Spleen (tissue), 11 donors: ENCODE measurements at regions not wholly inside any gene's neighbourhood (a gene's known extent, or its start where the extent isn't known, plus 50 kb on each side); places are given as distances from the start of the nearest gene placed in this dataset.

Experiments
- DNase-seq: peaks from one replicate; pipeline ENCODE4 v3.0.0-alpha.2; 2020
- H3K27ac ChIP-seq, 8 donors: fragments of 200-600 bp; sonication (generic) in 7 of 8; 1 replicate in 4 of 8; 2 replicates in 4 of 8; pipeline versions ENCODE4 v1.5.0 to v1.8.0; 2016 to 2021; ENCODE audit warnings: inconsistent platforms in 4 of 8, mild to moderate bottlenecking in 4 of 8, moderate library complexity in 1 of 8
- H3K27me3 ChIP-seq, 7 donors: fragments of 200-600 bp; sonication (generic) in 6 of 7; replicated peaks in 1 of 7; 1 replicate in 4 of 7; 2 replicates in 3 of 7; pipeline versions ENCODE4 v1.5.0 to v1.8.0; 2016 to 2021; ENCODE audit warnings: inconsistent platforms in 3 of 7, mild to moderate bottlenecking in 1 of 7
- H3K36me3 ChIP-seq, 6 donors: fragments of 200-600 bp; sonication (generic) in 5 of 6; 1 replicate in 4 of 6; 2 replicates in 2 of 6; pipeline versions ENCODE4 v1.5.0 to v1.8.0; 2016 to 2021; ENCODE audit warnings: inconsistent platforms in 2 of 6
- H3K4me1 ChIP-seq, 6 donors: fragments of 200-600 bp; sonication (generic) in 5 of 6; 1 replicate in 3 of 6; 2 replicates in 3 of 6; pipeline versions ENCODE4 v1.5.0 to v1.8.0; 2016 to 2021; ENCODE audit warnings: inconsistent platforms in 3 of 6
- H3K4me3 ChIP-seq, 8 donors: fragments of 200-600 bp; sonication (generic) in 7 of 8; 1 replicate in 4 of 8; 2 replicates in 4 of 8; pipeline versions ENCODE4 v1.5.0 to v1.8.0; 2016 to 2021; ENCODE audit warnings: inconsistent platforms in 4 of 8, mild to moderate bottlenecking in 4 of 8, moderate library complexity in 2 of 8
- H3K9me3 ChIP-seq, 8 donors: fragments of 200-600 bp; sonication (generic) in 7 of 8; 1 replicate in 4 of 8; 2 replicates in 4 of 8; pipeline versions ENCODE4 v1.5.0 to v1.8.0; 2016 to 2021; ENCODE audit warnings: inconsistent platforms in 4 of 8
- CTCF ChIP-seq, 11 experiments: fragments of 200-600 bp in 7 of 11; fragments of 450-650 bp in 4 of 11; sonication (generic) in 4 of 11; IDR thresholded peaks in 8 of 11; conservative IDR thresholded peaks in 3 of 11; 1 replicate in 7 of 11; 2 replicates in 4 of 11; pipeline versions ENCODE4 v1.4.0 to v1.8.0; 2016 to 2021; ENCODE audit warnings: antibody characterized with exemption in 11 of 11, inconsistent platforms in 4 of 11, mild to moderate bottlenecking in 1 of 11
- POLR2A ChIP-seq, 3 donors: fragments of 450-650 bp; IDR thresholded peaks; one replicate each; pipeline ENCODE4 v1.5.1; 2017; ENCODE audit warnings: antibody characterized with exemption in 3 of 3, mild to moderate bottlenecking in 1 of 3
- POLR2AphosphoS5 ChIP-seq, 3 donors: sonication (generic); formaldehyde crosslinking; IDR thresholded peaks; one replicate each; pipeline ENCODE4 v1.5.1; 2017; ENCODE audit warnings: antibody characterized with exemption in 3 of 3
- WGBS, 5 donors: extraction: QIAGEN DNeasy Blood & Tissue Kit in 3 of 5; methylation state at CpG; one replicate each; pipeline versions ENCODE4 v1.1.5 to v1.1.7; 2013 to 2018; 5-methylcytosine and 5-hydroxymethylcytosine counted together
- intact Hi-C: fragments of 100-400 bp; cut with DNase I; formaldehyde crosslinking; loops from one replicate; pipeline ENCODE4 v1.15.0; 2023; ENCODE audit warnings: low total_unique reads
- donor health status: healthy with polysubstance abuse.
- donor health status: DM: no; HTN: no; CAD: no; lungs with moderate emphysema.
- donor health status: DM: no; HTN: no; CAD: no.
- donor health status: Bipolar disorder and iron deficiency.
- donor health status: healthy.
- donor health status: DM: no; HTN: no; CAD: no.
- donor health status: DM: yes; HTN: yes; CAD: no.

- Histone ChIP-seq H3K27me3 (no peaks in the 10 kb centered on the region), H3K4me3 (no peak overlapping the region), H3K27ac (no peak overlapping the region), H3K36me3 (no peaks in the 10 kb centered on the region), H3K9me3 (no peaks in the 10 kb centered on the region), H3K4me1 (no peaks in the 10 kb centered on the region)
- WGBS, 5 donors: 64 to 78% (median 69%) methylated on average over 7 of the region's 7 CpGs
- TF ChIP-seq POLR2A (IDR thresholded peaks at IDR 0.05) (no peak), CTCF (IDR thresholded peaks at IDR 0.05 in 8 of 11, conservative IDR thresholded peaks at IDR 0.05 in 3 of 11) (no peak), POLR2AphosphoS5 (IDR thresholded peaks at IDR 0.05) (no peak)
- intact Hi-C loops: no loop called here
- DNase-seq: no peak
Observed at GRCh38 chr3:82186017-82186416, 424.6 kb upstream of the GBE1 start.

GRCh38 chr3:82179291-82179690 is 417.8 kb upstream of the GBE1 start:
- no peak for DNase-seq
- H3K27ac ChIP-seq: no peak overlapping the region
- WGBS, 5 donors: 40 to 69% (median 57%) methylated on average over 3 of the region's 3 CpGs
- no peaks in the 10 kb centered on the region for H3K9me3 ChIP-seq
- H3K4me1 ChIP-seq: no peaks in the 10 kb centered on the region
- no peak overlapping the region for H3K4me3 ChIP-seq
- no peak for TF ChIP-seq POLR2A (IDR thresholded peaks at IDR 0.05)
- no peak for TF ChIP-seq POLR2AphosphoS5 (IDR thresholded peaks at IDR 0.05)
- no peaks in the 10 kb centered on the region for H3K27me3 ChIP-seq
- no peaks in the 10 kb centered on the region for H3K36me3 ChIP-seq
- intact Hi-C loops: no loop called here

GRCh38 chr3:82178291-82178690 is 416.8 kb upstream of the GBE1 start:
- TF ChIP-seq CTCF (IDR thresholded peaks at IDR 0.05 in 8 of 11, conservative IDR thresholded peaks at IDR 0.05 in 3 of 11) (no peak), POLR2A (IDR thresholded peaks at IDR 0.05) (no peak), POLR2AphosphoS5 (IDR thresholded peaks at IDR 0.05) (no peak)
- Histone ChIP-seq H3K27me3 (no peaks in the 10 kb centered on the region), H3K9me3 (no peaks in the 10 kb centered on the region), H3K27ac (no peak overlapping the region), H3K36me3 (no peaks in the 10 kb centered on the region), H3K4me1 (no peaks in the 10 kb centered on the region), H3K4me3 (no peak overlapping the region)
- intact Hi-C loops: no loop called here
- no peak for DNase-seq
- 80 to 94% (median 85%) methylated on average over 3 of the region's 3 CpGs for WGBS, 5 donors

GRCh38 chr3:82177774-82178173 is 416.3 kb upstream of the GBE1 start:
- H3K4me1 ChIP-seq: no peaks in the 10 kb centered on the region
- H3K4me3 ChIP-seq: no peak overlapping the region
- no peak for DNase-seq
- H3K9me3 ChIP-seq: no peaks in the 10 kb centered on the region
- no peak overlapping the region for H3K27ac ChIP-seq
- no peak for TF ChIP-seq CTCF (IDR thresholded peaks at IDR 0.05 in 8 of 11, conservative IDR thresholded peaks at IDR 0.05 in 3 of 11)
- TF ChIP-seq POLR2A (IDR thresholded peaks at IDR 0.05): no peak
- no peak for TF ChIP-seq POLR2AphosphoS5 (IDR thresholded peaks at IDR 0.05)
- intact Hi-C loops: no loop called here
- H3K27me3 ChIP-seq: no peaks in the 10 kb centered on the region
- H3K36me3 ChIP-seq: no peaks in the 10 kb centered on the region

- TF ChIP-seq POLR2AphosphoS5 (IDR thresholded peaks at IDR 0.05) (no peak), POLR2A (IDR thresholded peaks at IDR 0.05) (no peak), CTCF (IDR thresholded peaks at IDR 0.05 in 8 of 11, conservative IDR thresholded peaks at IDR 0.05 in 3 of 11) (no peak)
- DNase-seq: no peak
- Histone ChIP-seq H3K27me3 (no peaks in the 10 kb centered on the region), H3K4me3 (no peak overlapping the region), H3K36me3 (no peaks in the 10 kb centered on the region), H3K4me1 (no peaks in the 10 kb centered on the region), H3K27ac (no peak overlapping the region), H3K9me3 (peaks cover 0 to 1% (median 0%) of the 10 kb centered on the region in 8 donors)
- intact Hi-C loops: no loop called here
- 75 to 92% (median 87%) methylated on average over 1 of the region's 1 CpG for WGBS, 5 donors
Observed at GRCh38 chr3:82165266-82165665, 403.8 kb upstream of the GBE1 start.
